ENCODE measurements at regions not wholly inside any gene's neighbourhood (a gene's known extent, or its start where the extent isn't known, plus 50 kb on each side); places are given as distances from the start of the nearest gene placed in this dataset.

DNA sequence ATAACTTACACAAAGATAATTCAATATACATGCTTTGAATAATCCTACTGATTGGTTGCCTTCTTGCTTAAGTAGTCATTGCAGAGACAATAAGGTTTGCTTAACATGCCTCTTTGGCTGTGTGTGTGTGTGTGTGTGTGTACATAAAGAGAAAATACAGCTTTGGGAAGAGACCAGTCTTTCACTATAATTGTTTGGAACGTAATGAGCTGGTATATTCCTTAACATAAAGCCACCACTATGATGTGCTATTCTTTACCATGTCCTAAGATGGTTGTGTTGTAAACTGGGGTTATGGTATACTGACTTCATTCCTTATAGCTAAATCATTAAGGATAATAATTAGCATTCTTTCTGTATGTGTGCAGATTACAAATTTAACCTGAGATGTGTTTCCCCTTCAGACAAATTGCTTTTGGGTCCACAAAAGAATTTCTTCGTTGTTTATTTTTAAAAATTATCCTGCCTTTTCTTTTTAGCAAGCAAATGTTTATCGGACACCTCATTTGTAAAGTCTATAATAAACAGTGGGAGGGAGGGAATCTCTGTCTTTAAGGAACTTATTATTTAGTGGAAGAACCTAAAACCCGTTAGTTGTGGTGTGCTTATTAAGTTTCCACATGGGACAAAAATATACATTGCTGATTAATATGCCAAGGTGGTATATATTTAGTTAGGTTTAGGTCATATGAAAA lies 74.4 kb downstream of the TMX1 start:
- H3K9me2 ChIP-seq (replicated peaks; ENCODE audit: control insufficient read depth, low read length): no peaks in the 10 kb centered on the region
- H3K4me1 ChIP-seq (ENCODE audit: control insufficient read depth, low read length): no peaks in the 10 kb centered on the region
- no peaks in the 10 kb centered on the region for H3K36me3 ChIP-seq (ENCODE audit: control insufficient read depth, low read length)
- H3K4me2 ChIP-seq (ENCODE audit: low read length): no peak overlapping the region
- peaks cover 14% of the 10 kb centered on the region for H3K27me3 ChIP-seq (ENCODE audit: control insufficient read depth, low read length)
- H3K79me2 ChIP-seq (ENCODE audit: control insufficient read depth, low read length): no peaks in the 10 kb centered on the region
- no peaks in the 10 kb centered on the region for H3F3A ChIP-seq (ENCODE audit: control insufficient read depth, insufficient read depth)
- H3K27ac ChIP-seq (ENCODE audit: low read depth, low read length): no peak overlapping the region
- H3K4me3 ChIP-seq (ENCODE audit: low read length): no peak overlapping the region
- no peak for TF ChIP-seq EZH2phosphoT487 (IDR thresholded peaks at IDR 0.05; ENCODE audit: borderline replicate concordance, low read length)
- TF ChIP-seq, protein P1, sequence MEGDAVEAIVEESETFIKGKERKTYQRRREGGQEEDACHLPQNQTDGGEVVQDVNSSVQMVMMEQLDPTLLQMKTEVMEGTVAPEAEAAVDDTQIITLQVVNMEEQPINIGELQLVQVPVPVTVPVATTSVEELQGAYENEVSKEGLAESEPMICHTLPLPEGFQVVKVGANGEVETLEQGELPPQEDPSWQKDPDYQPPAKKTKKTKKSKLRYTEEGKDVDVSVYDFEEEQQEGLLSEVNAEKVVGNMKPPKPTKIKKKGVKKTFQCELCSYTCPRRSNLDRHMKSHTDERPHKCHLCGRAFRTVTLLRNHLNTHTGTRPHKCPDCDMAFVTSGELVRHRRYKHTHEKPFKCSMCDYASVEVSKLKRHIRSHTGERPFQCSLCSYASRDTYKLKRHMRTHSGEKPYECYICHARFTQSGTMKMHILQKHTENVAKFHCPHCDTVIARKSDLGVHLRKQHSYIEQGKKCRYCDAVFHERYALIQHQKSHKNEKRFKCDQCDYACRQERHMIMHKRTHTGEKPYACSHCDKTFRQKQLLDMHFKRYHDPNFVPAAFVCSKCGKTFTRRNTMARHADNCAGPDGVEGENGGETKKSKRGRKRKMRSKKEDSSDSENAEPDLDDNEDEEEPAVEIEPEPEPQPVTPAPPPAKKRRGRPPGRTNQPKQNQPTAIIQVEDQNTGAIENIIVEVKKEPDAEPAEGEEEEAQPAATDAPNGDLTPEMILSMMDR (IDR thresholded peaks at IDR 0.05; ENCODE audit: low read depth, low read length, poor library complexity, severe bottlenecking): no peak
- H3K9me3 ChIP-seq (ENCODE audit: control insufficient read depth, insufficient read depth, low read length): no peaks in the 10 kb centered on the region
- no peaks in the 10 kb centered on the region for H4K20me1 ChIP-seq (ENCODE audit: control insufficient read depth, insufficient read depth, low read depth, low read length)

DNA sequence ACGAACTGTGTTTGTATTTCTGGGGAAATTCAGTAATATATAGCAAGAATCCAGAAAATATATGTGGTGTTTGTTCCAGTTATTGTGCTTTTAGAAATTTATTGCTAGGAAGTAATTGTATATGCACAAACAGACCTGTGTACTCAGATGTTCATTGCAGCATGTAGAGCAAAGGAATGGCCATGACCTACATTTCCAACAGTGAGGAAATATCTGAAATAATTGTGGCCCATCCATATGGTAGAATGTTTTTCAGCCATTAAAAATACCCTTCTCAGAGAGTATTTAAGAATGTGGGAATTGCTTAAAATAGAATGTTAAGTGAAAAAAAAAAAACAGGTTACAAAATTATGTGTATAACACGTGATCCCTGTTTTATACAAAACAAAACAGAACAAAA lies 77.3 kb downstream of the TMX1 start:
- no peaks in the 10 kb centered on the region for H4K20me1 ChIP-seq (ENCODE audit: control insufficient read depth, insufficient read depth, low read depth, low read length)
- H3K79me2 ChIP-seq (ENCODE audit: control insufficient read depth, low read length): no peaks in the 10 kb centered on the region

DNA sequence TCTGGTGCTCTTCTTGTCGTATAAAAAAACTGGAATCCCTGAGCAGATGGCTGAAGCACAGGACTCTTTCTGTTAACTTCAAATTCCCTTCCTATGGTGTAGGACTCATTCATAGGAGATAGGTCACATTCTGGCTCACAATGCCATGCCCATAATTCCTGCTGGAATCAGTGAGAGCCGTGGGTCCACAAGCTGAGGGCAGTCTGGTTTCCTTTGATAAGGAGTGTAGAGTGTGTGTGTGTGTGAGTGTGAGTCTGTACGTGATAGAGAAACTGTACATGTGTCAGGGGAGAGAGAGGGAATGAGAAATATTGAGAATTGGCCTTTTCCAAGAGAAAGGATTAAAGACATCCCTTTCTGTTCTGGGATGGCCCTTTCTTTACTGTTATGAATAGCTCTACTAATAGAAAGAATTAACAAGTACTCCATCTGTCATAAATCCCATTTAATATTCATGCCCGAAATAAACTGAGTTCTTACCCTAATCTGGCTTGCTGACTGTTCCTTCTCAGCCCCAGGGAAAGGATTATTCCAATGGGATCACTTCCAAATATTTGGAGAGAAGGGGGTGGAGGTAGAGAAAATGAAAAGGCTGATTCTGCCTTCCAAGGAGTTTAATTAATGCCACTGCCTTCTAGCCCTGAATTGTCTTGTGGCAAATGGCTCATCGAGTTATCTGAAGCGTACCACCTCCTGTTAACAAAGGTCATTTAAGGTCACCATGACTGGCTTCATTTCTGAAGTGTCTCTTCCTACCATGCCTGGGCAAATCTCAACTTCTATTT lies 79.0 kb downstream of the TMX1 start:
- H3K36me3 ChIP-seq (ENCODE audit: control insufficient read depth, low read length): no peaks in the 10 kb centered on the region
- no peaks in the 10 kb centered on the region for H3K4me1 ChIP-seq (ENCODE audit: control insufficient read depth, low read length)
- no peaks in the 10 kb centered on the region for H4K20me1 ChIP-seq (ENCODE audit: control insufficient read depth, insufficient read depth, low read depth, low read length)
- no peak overlapping the region for H3K4me3 ChIP-seq (ENCODE audit: low read length)
- H3K9me2 ChIP-seq (replicated peaks; ENCODE audit: control insufficient read depth, low read length): no peaks in the 10 kb centered on the region
- no peak overlapping the region for H3K4me2 ChIP-seq (ENCODE audit: low read length)
- no peak for TF ChIP-seq EZH2phosphoT487 (IDR thresholded peaks at IDR 0.05; ENCODE audit: borderline replicate concordance, low read length)
- TF ChIP-seq, protein P1 (IDR thresholded peaks at IDR 0.05; ENCODE audit: low read depth, low read length, poor library complexity, severe bottlenecking): no peak
- H3K27me3 ChIP-seq (ENCODE audit: control insufficient read depth, low read length): peaks cover 17% of the 10 kb centered on the region
- H3K9me3 ChIP-seq (ENCODE audit: control insufficient read depth, insufficient read depth, low read length): no peaks in the 10 kb centered on the region
- H3K27ac ChIP-seq (ENCODE audit: low read depth, low read length): no peak overlapping the region
- no peaks in the 10 kb centered on the region for H3F3A ChIP-seq (ENCODE audit: control insufficient read depth, insufficient read depth)
- H3K79me2 ChIP-seq (ENCODE audit: control insufficient read depth, low read length): no peaks in the 10 kb centered on the region

More for the DNA sequence above, 77.3 kb downstream of the TMX1 start:
- Histone ChIP-seq H3K36me3 (ENCODE audit: control insufficient read depth, low read length) (no peaks in the 10 kb centered on the region), H3K9me2 (replicated peaks; ENCODE audit: control insufficient read depth, low read length) (no peaks in the 10 kb centered on the region), H3F3A (ENCODE audit: control insufficient read depth, insufficient read depth) (no peaks in the 10 kb centered on the region), H3K9me3 (ENCODE audit: control insufficient read depth, insufficient read depth, low read length) (no peaks in the 10 kb centered on the region), H3K4me3 (ENCODE audit: low read length) (no peak overlapping the region), H3K27me3 (ENCODE audit: control insufficient read depth, low read length) (peaks cover 17% of the 10 kb centered on the region), H3K4me1 (ENCODE audit: control insufficient read depth, low read length) (no peaks in the 10 kb centered on the region), H3K27ac (ENCODE audit: low read depth, low read length) (no peak overlapping the region), H3K4me2 (ENCODE audit: low read length) (no peak overlapping the region)
- TF ChIP-seq EZH2phosphoT487 (IDR thresholded peaks at IDR 0.05; ENCODE audit: borderline replicate concordance, low read length): no peak
- TF ChIP-seq, protein P1 (IDR thresholded peaks at IDR 0.05; ENCODE audit: low read depth, low read length, poor library complexity, severe bottlenecking): no peak

Measured in DOHH2 (cell line).